ENCODE measurements at regions not wholly inside any gene's neighbourhood (a gene's known extent, or its start where the extent isn't known, plus 50 kb on each side); places are given as distances from the start of the nearest gene placed in this dataset.

- no peaks in the 10 kb centered on the region for H3K4me1 ChIP-seq
- H3K27me3 ChIP-seq, result no peaks in the 10 kb centered on the region
- H3K36me3 ChIP-seq, result no peaks in the 10 kb centered on the region
- DNase-seq (no peak), ATAC-seq (no peak)
- no peak overlapping the region for H3K27ac ChIP-seq
- H3K4me3 ChIP-seq, result no peak overlapping the region
- H3K9me3 ChIP-seq, result no peaks in the 10 kb centered on the region
- TF ChIP-seq CTCF (IDR thresholded peaks at IDR 0.05), result no peak
- intact Hi-C loops (cut with DNase I), result no loop called here
These were observed 58.8 kb downstream of the CCER1 start for GRCh38 chr12:90896164-90896563.

- 47 to 50% methylated on average over 1 of the region's 1 CpG for WGBS, 2 donors
- DNase-seq (no peak), ATAC-seq (no peak)
- Histone ChIP-seq H3K4me1 (no peaks in the 10 kb centered on the region), H3K4me3 (no peak overlapping the region), H3K27ac (no peak overlapping the region), H3K36me3 (no peaks in the 10 kb centered on the region), H3K27me3 (no peaks in the 10 kb centered on the region), H3K9me3 (no peaks in the 10 kb centered on the region)
- intact Hi-C loops (cut with DNase I), result no loop called here
- no peak for TF ChIP-seq CTCF (IDR thresholded peaks at IDR 0.05)
These were observed 66.7 kb downstream of the CCER1 start for GRCh38 chr12:90888316-90888715.

GRCh38 chr12:90883456-90883855 lies 71.5 kb downstream of the CCER1 start:
- intact Hi-C loops (cut with DNase I), result no loop called here
- no peak for ATAC-seq
- H3K9me3 ChIP-seq, result no peaks in the 10 kb centered on the region
- H3K27me3 ChIP-seq, result no peaks in the 10 kb centered on the region
- H3K36me3 ChIP-seq, result no peaks in the 10 kb centered on the region
- no peak for DNase-seq
- 67 to 94% methylated on average over 4 of the region's 4 CpGs for WGBS, 2 donors
- no peak overlapping the region for H3K4me3 ChIP-seq
- no peaks in the 10 kb centered on the region for H3K4me1 ChIP-seq
- no peak overlapping the region for H3K27ac ChIP-seq
- TF ChIP-seq CTCF (IDR thresholded peaks at IDR 0.05), result no peak

- Histone ChIP-seq H3K27me3 (no peaks in the 10 kb centered on the region), H3K27ac (no peak overlapping the region), H3K9me3 (no peaks in the 10 kb centered on the region), H3K36me3 (no peaks in the 10 kb centered on the region), H3K4me3 (no peak overlapping the region), H3K4me1 (no peaks in the 10 kb centered on the region)
- TF ChIP-seq CTCF (IDR thresholded peaks at IDR 0.05), result no peak
- intact Hi-C loops (cut with DNase I), result no loop called here
- DNase-seq, result no peak
- 94 to 95% methylated on average over 2 of the region's 2 CpGs for WGBS, 2 donors
- no peak for ATAC-seq
These were observed 83.3 kb downstream of the CCER1 start for GRCh38 chr12:90871726-90872096.

All from heart right ventricle (tissue), 16 donors.